HCT116 (cell line): ENCODE measurements at regions not wholly inside any gene's neighbourhood (a gene's known extent, or its start where the extent isn't known, plus 50 kb on each side); places are given as distances from the start of the nearest gene placed in this dataset.

Experiments
- ATAC-seq: fragments of 200-7000 bp; cut with Tn5 transposase; 2 replicates; pipeline ENCODE4 v1.9.1; 2020; ENCODE audit warnings: mild to moderate bottlenecking, moderate library complexity
- BruUV-seq: library from RNA; stranded (reverse); fragments of 400-500 nt; replicated peaks from 2 replicates; lab custom pipeline; 2021; lab: Mats Ljungman, UMichigan
- CTCF ChIA-PET: fragments of 300-600 bp; sonication (Branson Sonifier 250); formaldehyde crosslinking; loops from one replicate; lab custom pipeline; 2021; ENCODE audit warnings: antibody characterized with exemption; lab: Charles Lee
- POLR2A ChIA-PET: fragments of 300-600, 350-600 bp; sonication (Branson Sonifier 250); formaldehyde crosslinking; loops from one replicate; lab custom pipeline; 2021; ENCODE audit warnings: antibody characterized with exemption; lab: Charles Lee
- RAD21 ChIA-PET, 2 experiments: fragments of 300-600 bp; sonication (Branson Sonifier 250); formaldehyde crosslinking; loops; one replicate each; lab custom pipeline; 2023; ENCODE audit warnings: low total read pairs in 2 of 2; ENCODE audit not compliant: uncharacterized antibody in 2 of 2, unreplicated experiment in 2 of 2, low non-redundant PET in 1 of 2; lab: Charles Lee
- DNase-seq: peaks from one replicate; pipeline ENCODE4 v3.0.0-alpha.2; 2010; ENCODE audit warnings: low read depth, low spot score
- H2AFZ ChIP-seq: fragments of 200-600 bp; shearing (Covaris generic), sonication (generic); 2 replicates; pipeline ENCODE4 v1.6.1; 2017; ENCODE audit warnings: low read depth, mixed run types, mixed read lengths, antibody characterized with exemption, low read length; ENCODE audit not compliant: poor library complexity, severe bottlenecking
- H3K27ac ChIP-seq: 2 replicates; pipeline ENCODE4 v1.5.1; 2012; ENCODE audit warnings: low read depth, low read length
- H3K27me3 ChIP-seq: fragments of 200-600 bp; sonication (generic); 2 replicates; pipeline ENCODE4 v1.6.1; 2016; ENCODE audit warnings: mixed run types, low read length, mixed read lengths; ENCODE audit not compliant: insufficient read depth
- H3K36me3 ChIP-seq, 2 experiments: fragments of 200-500 bp in 1 of 2; fragments of 200-600 bp in 1 of 2; sonication (Bioruptor generic) in 1 of 2; sonication (generic) in 1 of 2; 2 replicates each; pipeline versions ENCODE4 v1.5.1 to v1.6.1; 2014 to 2016; ENCODE audit warnings: low read length in 2 of 2, inconsistent platforms in 1 of 2, mixed read lengths in 1 of 2, mixed run types in 1 of 2; ENCODE audit not compliant: insufficient read depth in 2 of 2, control insufficient read depth in 1 of 2
- H3K4me1 ChIP-seq, 2 experiments: fragments of 200-600 bp in 1 of 2; sonication (generic) in 1 of 2; 2 replicates each; pipeline versions ENCODE4 v1.5.1 to v1.6.1; 2012 to 2017; ENCODE audit warnings: low read length in 2 of 2, inconsistent platforms in 1 of 2, mild to moderate bottlenecking in 1 of 2, mixed read lengths in 1 of 2, mixed run types in 1 of 2, moderate library complexity in 1 of 2; ENCODE audit not compliant: insufficient read depth in 2 of 2, control insufficient read depth in 1 of 2
- H3K4me2 ChIP-seq: fragments of 200-600 bp; sonication (generic); 2 replicates; pipeline ENCODE4 v1.6.1; 2017; ENCODE audit warnings: mixed run types, low read length, mixed read lengths
- H3K4me3 ChIP-seq, 2 experiments: fragments of 200-600 bp in 1 of 2; sonication (generic) in 1 of 2; replicated peaks in 1 of 2; 2 replicates each; pipeline ENCODE4 v1.5.1; 2011 to 2016; ENCODE audit warnings: low read length in 2 of 2, control low read depth in 1 of 2, low read depth in 1 of 2, mild to moderate bottlenecking in 1 of 2, mixed read lengths in 1 of 2, mixed run types in 1 of 2
- H3K79me2 ChIP-seq: fragments of 200-600 bp; sonication (generic); 2 replicates; pipeline ENCODE4 v1.6.1; 2017; ENCODE audit warnings: mild to moderate bottlenecking, mixed run types, low read length, moderate library complexity, mixed read lengths; ENCODE audit not compliant: insufficient read depth
- H3K9ac ChIP-seq: fragments of 200-600 bp; sonication (generic); 2 replicates; pipeline ENCODE4 v1.6.1; 2016; ENCODE audit warnings: low read length, mixed read lengths
- H3K9me2 ChIP-seq: fragments of 200-600 bp; sonication (generic), shearing (Covaris generic); 2 replicates; pipeline ENCODE4 v1.6.1; 2017; ENCODE audit warnings: mixed run types, mild to moderate bottlenecking, moderate library complexity; ENCODE audit not compliant: insufficient read depth
- H3K9me3 ChIP-seq, 2 experiments: fragments of 200-500 bp in 1 of 2; fragments of 200-600 bp in 1 of 2; sonication (Bioruptor generic) in 1 of 2; sonication (generic) in 1 of 2; 2 replicates each; pipeline ENCODE4 v1.6.1; 2014 to 2017; ENCODE audit warnings: low read length in 2 of 2, mixed read lengths in 2 of 2, inconsistent platforms in 1 of 2, low read depth in 1 of 2, mild to moderate bottlenecking in 1 of 2, mixed run types in 1 of 2, moderate library complexity in 1 of 2; ENCODE audit not compliant: control insufficient read depth in 1 of 2, insufficient read depth in 1 of 2
- H4K20me1 ChIP-seq: fragments of 200-600 bp; sonication (generic), shearing (Covaris generic); 2 replicates; pipeline ENCODE4 v1.6.1; 2017; ENCODE audit warnings: mixed run types, mild to moderate bottlenecking, moderate library complexity; ENCODE audit not compliant: insufficient read depth
- CBX3 ChIP-seq: IDR thresholded peaks from 2 replicates; pipeline ENCODE4 v1.6.1; 2012; ENCODE audit warnings: low read depth
- CEBPB ChIP-seq: IDR thresholded peaks from 2 replicates; pipeline ENCODE4 v1.6.1; 2012; ENCODE audit warnings: low read depth
- EZH2 ChIP-seq: fragments of 200-600 bp; sonication (generic); IDR thresholded peaks from 2 replicates; pipeline ENCODE4 v1.6.1; 2017; ENCODE audit warnings: antibody characterized with exemption, mixed run types
- FOSL1 ChIP-seq: IDR thresholded peaks from 2 replicates; pipeline ENCODE4 v1.6.1; 2012; ENCODE audit warnings: low read depth
- JUND ChIP-seq: IDR thresholded peaks from 2 replicates; pipeline ENCODE4 v1.6.1; 2012
- MAX ChIP-seq: IDR thresholded peaks from 2 replicates; pipeline ENCODE4 v1.6.1; 2012
- POLR2AphosphoS5 ChIP-seq: IDR thresholded peaks from 2 replicates; pipeline ENCODE4 v1.6.1; 2011; ENCODE audit warnings: mild to moderate bottlenecking, low read depth, low read length, moderate library complexity
- SP1 ChIP-seq: IDR thresholded peaks from 2 replicates; pipeline ENCODE4 v1.6.1; 2012; ENCODE audit warnings: low read depth
- YY1 ChIP-seq: IDR thresholded peaks from 2 replicates; pipeline ENCODE4 v1.6.1; 2011; ENCODE audit warnings: low read length, low read depth, moderate library complexity, mild to moderate bottlenecking; ENCODE audit not compliant: insufficient replicate concordance; ENCODE audit errors: extremely low read depth
- intact Hi-C: fragments of 100-400 bp; cut with micrococcal nuclease; formaldehyde crosslinking; loops from 2 replicates; pipeline ENCODE4 v1.10.0; 2022
- TF ChIP-seq, protein P1 (sequence below): IDR thresholded peaks from 2 replicates; pipeline ENCODE4 v1.6.1; 2012; ENCODE audit warnings: low read depth

DNA sequence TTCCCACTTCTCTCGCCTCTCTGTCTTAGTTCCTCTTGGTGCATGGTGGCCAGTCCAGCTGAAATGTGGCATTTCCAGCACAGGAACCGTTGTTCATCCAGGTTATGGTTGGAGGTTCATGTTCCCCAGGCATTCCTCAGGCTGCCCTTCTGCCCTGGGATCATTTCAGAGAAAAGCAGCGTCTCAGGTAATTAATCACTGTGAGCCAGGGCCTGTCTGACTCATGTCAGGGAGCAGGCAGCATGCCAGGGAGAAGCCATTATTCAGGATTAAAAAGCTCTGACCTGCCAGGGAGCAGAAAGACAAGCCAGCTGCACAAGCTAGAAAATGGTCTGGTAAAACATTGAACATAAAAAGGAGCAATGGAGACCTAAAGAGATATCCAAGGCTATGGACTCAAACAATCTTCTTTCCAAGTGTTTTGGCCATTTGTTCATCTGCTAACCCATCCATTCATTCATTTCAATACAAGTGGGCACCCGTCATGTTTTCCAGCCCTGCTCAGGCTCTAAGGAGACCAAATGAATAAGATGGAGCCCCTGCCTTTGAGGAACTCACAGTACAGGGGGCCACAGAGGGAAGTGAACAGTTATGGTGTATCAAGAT lies 241.4 kb downstream of the DRD1 start:
- Histone ChIP-seq H3K36me3 (no peaks in the 10 kb centered on the region), H3K79me2 (no peaks in the 10 kb centered on the region), H3K4me1 (peaks cover 19 to 38% of the 10 kb centered on the region in 2 experiments), H2AFZ (no peak overlapping the region), H3K27me3 (peaks cover 23% of the 10 kb centered on the region; the same call in 1 of the 2 replicates), H4K20me1 (no peaks in the 10 kb centered on the region), H3K4me2 (peak overlapping the region; percentile 59), H3K9me2 (no peaks in the 10 kb centered on the region), H3K4me3 (no peak overlapping the region), H3K9ac (no peak overlapping the region), H3K9me3 (no peaks in the 10 kb centered on the region), H3K27ac (peak overlapping the region; percentile 35; the same call in 1 of the 2 replicates)
- BruUV-seq: no TSS peak
- intact Hi-C loops: loop anchor here (5.0 kb wide), 1 partner anchor 240 kb away; the partner anchor contains the start of gene DRD1
- peak; percentile 60; the same call in 1 of the 2 replicates for TF ChIP-seq CBX3
- no peak for TF ChIP-seq EZH2
- TF ChIP-seq, protein P1, sequence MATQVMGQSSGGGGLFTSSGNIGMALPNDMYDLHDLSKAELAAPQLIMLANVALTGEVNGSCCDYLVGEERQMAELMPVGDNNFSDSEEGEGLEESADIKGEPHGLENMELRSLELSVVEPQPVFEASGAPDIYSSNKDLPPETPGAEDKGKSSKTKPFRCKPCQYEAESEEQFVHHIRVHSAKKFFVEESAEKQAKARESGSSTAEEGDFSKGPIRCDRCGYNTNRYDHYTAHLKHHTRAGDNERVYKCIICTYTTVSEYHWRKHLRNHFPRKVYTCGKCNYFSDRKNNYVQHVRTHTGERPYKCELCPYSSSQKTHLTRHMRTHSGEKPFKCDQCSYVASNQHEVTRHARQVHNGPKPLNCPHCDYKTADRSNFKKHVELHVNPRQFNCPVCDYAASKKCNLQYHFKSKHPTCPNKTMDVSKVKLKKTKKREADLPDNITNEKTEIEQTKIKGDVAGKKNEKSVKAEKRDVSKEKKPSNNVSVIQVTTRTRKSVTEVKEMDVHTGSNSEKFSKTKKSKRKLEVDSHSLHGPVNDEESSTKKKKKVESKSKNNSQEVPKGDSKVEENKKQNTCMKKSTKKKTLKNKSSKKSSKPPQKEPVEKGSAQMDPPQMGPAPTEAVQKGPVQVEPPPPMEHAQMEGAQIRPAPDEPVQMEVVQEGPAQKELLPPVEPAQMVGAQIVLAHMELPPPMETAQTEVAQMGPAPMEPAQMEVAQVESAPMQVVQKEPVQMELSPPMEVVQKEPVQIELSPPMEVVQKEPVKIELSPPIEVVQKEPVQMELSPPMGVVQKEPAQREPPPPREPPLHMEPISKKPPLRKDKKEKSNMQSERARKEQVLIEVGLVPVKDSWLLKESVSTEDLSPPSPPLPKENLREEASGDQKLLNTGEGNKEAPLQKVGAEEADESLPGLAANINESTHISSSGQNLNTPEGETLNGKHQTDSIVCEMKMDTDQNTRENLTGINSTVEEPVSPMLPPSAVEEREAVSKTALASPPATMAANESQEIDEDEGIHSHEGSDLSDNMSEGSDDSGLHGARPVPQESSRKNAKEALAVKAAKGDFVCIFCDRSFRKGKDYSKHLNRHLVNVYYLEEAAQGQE: no peak
- TF ChIP-seq SP1: peak; percentile 67
- TF ChIP-seq JUND: peak; percentile 76
- 0 out of 2 replicates have a peak, but pooled peaks have one; percentile 36 for TF ChIP-seq CEBPB
- TF ChIP-seq YY1: peak; percentile 78
- peak; percentile 66 for TF ChIP-seq FOSL1
- TF ChIP-seq POLR2AphosphoS5: peak; percentile 47; the same call in 1 of the 2 replicates
- TF ChIP-seq MAX: peak; percentile 21; the same call in 1 of the 2 replicates
- ChIA-PET CTCF (no interaction called here), POLR2A (no interaction called here), RAD21 (no interaction called here)
- ATAC-seq (peak; percentile 86), DNase-seq (peak; percentile 47)
